ENCODE measurements at regions not wholly inside any gene's neighbourhood (a gene's known extent, or its start where the extent isn't known, plus 50 kb on each side); places are given as distances from the start of the nearest gene placed in this dataset.

DNA sequence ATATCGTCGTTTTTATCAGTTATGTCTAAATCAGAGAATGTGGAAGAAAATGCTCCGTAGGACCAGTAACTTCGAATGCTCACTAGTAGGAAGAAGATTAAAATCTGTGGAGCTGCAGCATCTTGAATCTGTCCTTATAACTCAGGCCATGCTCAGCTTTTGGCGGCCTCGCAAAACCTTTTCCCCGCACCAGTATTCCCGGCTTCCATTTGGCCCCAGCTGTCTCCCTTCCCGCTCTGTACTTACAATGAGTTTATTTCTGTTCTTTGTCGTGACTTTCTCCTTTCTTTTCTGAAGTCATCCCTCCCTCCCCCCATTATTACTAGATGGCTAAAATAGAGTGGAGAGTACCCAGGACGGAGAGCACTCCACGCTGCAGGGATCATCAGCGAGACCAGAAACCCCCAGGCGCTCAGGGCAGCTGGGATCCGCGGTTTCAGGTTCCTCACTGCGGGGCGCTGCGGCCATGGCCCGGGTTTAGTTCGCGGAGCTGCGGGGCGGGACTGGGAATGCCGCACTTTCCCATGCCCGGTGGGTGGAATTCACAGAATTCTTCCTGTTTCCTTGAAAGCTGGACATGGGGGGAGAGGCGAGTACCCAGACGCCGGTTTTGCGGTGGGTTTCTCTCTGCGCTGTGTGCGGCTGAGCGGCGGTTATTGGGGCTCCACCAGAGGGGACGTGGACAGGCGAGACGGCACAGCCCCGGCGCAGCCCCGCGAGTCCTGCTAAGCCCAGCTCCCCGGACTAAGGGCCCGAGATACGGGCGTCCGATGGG is 183.5 kb downstream of the POM121L12 start:
- CTCF ChIA-PET (ENCODE audit: partially characterized antibody) = interaction anchor here (1.3 to 1.7 kb wide), 2 partner anchors 9 to 80 kb away, joined by 3 read pairs; no protein-coding TSS in a partner anchor
- H3K14ac ChIP-seq (ENCODE audit: insufficient read length) = no peak overlapping the region
- POLR2A ChIA-PET (ENCODE audit: partially characterized antibody) = interaction anchor here (0.6 kb wide), 1 partner anchor 32 kb away, joined by 4 read pairs; no protein-coding TSS in a partner anchor
- no peak overlapping the region for H2BK5ac ChIP-seq (ENCODE audit: low read depth, low read length)
- no peak overlapping the region for H2BK20ac ChIP-seq (ENCODE audit: low read length)
- peak overlapping the region; percentile 78 for H3K18ac ChIP-seq (ENCODE audit: extremely low read depth, low read length)
- no peak overlapping the region for H3K27ac ChIP-seq (ENCODE audit: low read depth, low read length)
- peak overlapping the region; percentile 73 to 94 for H3K4me2 ChIP-seq (ENCODE audit: insufficient read depth in 1 of 2, low read depth in 2 of 2, low read length in 2 of 2)
- no peak overlapping the region for H2BK120ac ChIP-seq (replicated peaks; ENCODE audit: low read depth, low read length)
- 15% methylated on average over 33 of the region's 46 CpGs; no CpG with 5 or more reads in 1 of the 2 experiments for WGBS, 2 experiments (ENCODE audit: extremely low coverage in 1 of 2, insufficient coverage in 1 of 2, insufficient read length in 1 of 2, insufficient replicate concordance in 2 of 2, low coverage in 1 of 2, low lambda C conversion rate in 2 of 2, missing lambda C conversion rate in 1 of 2)
- H3K4me1 ChIP-seq (replicated peaks in 1 of 4; ENCODE audit: control insufficient read depth in 3 of 4, insufficient read depth in 4 of 4, low read length in 3 of 4) = no peaks in the 10 kb centered on the region
- no peaks in the 10 kb centered on the region for H3K79me2 ChIP-seq (ENCODE audit: control insufficient read depth in 1 of 2, insufficient read depth in 2 of 2, low read length in 2 of 2)
- no peaks in the 10 kb centered on the region for H3K79me1 ChIP-seq (ENCODE audit: low read depth, low read length)
- H3K4me3 ChIP-seq (ENCODE audit: extremely low read depth in 1 of 4, insufficient read depth in 2 of 4, low read depth in 3 of 4, low read length in 4 of 4) = peak overlapping the region; percentile 61 to 85 (median 63)
- peak overlapping the region; percentile 60 for H4K91ac ChIP-seq (replicated peaks; ENCODE audit: insufficient read length, low read length)
- peak overlapping the region; percentile 18 for H3K56ac ChIP-seq (replicated peaks; ENCODE audit: insufficient read length, low read depth, low read length)
- no peak overlapping the region for H3K4ac ChIP-seq (replicated peaks; ENCODE audit: insufficient read length, low read depth, low read length)
- FAIRE-seq (no peak), DNase-seq (ENCODE audit: low read depth in 1 of 2, low spot score in 2 of 2) (peak in 1 of 2 experiments; percentile 54)
- H4K8ac ChIP-seq (ENCODE audit: extremely low read depth, insufficient read depth, low read length) = peak overlapping the region; percentile 69
- peak overlapping the region; percentile 64 for H2AFZ ChIP-seq (ENCODE audit: low read length)
- H3K23ac ChIP-seq (ENCODE audit: insufficient read length) = no peak overlapping the region
- H4K20me1 ChIP-seq (replicated peaks in 1 of 2; ENCODE audit: control insufficient read depth in 1 of 2, insufficient read depth in 2 of 2, low read length in 2 of 2) = no peaks in the 10 kb centered on the region
- H4K5ac ChIP-seq (ENCODE audit: insufficient read length, low read depth, low read length) = no peak overlapping the region
- H3K9ac ChIP-seq (replicated peaks in 1 of 4; ENCODE audit: extremely low read depth in 1 of 4, low read depth in 3 of 4, low read length in 3 of 4) = peak overlapping the region in 3 of 4 experiments; percentile 26 to 37 (median 37); a peak in 4 of 7 replicates
- peaks cover 0 to 5% (median 0%) of the 10 kb centered on the region in 4 experiments; a peak in 2 of 7 replicates for H3K27me3 ChIP-seq (replicated peaks in 1 of 4; ENCODE audit: control insufficient read depth in 3 of 4, extremely low read depth in 1 of 4, insufficient read depth in 3 of 4, low read length in 3 of 4)
- no peak overlapping the region for H2BK12ac ChIP-seq (ENCODE audit: low read depth, low read length)
- no peaks in the 10 kb centered on the region; the same call in 1 of the 2 replicates for H3K23me2 ChIP-seq (ENCODE audit: low read depth, low read length)
- no peak overlapping the region for H2BK15ac ChIP-seq (ENCODE audit: low read length)
- peaks cover 8 to 10% of the 10 kb centered on the region in 2 experiments; a peak in 2 of 4 replicates for H3K9me3 ChIP-seq (ENCODE audit: insufficient read depth in 2 of 2, low read depth in 1 of 2, low read length in 1 of 2)
- no peaks in the 10 kb centered on the region for H3K36me3 ChIP-seq (ENCODE audit: control insufficient read depth in 2 of 4, insufficient read depth in 4 of 4, low read length in 3 of 4)
- H2AK5ac ChIP-seq (ENCODE audit: low read depth, low read length) = no peak overlapping the region
- TF ChIP-seq CHD1 (IDR thresholded peaks at IDR 0.05; ENCODE audit: low read depth, low read length) = no peak

Measured in H1 (cell line).